ENCODE measurements at regions not wholly inside any gene's neighbourhood (a gene's known extent, or its start where the extent isn't known, plus 50 kb on each side); places are given as distances from the start of the nearest gene placed in this dataset.
"Not testable (repeated sequence)": the region's sequence is repeated elsewhere in the genome, so short reads cannot be mapped to it uniquely, and the experiment has no call there.

GRCh38 chr6:9136141-9136822, 700.9 kb upstream of the SLC35B3 start:
- no peak overlapping the region for H3K4me3 ChIP-seq
- no peak overlapping the region for H3K27ac ChIP-seq

GRCh38 chr6:9131616-9132015, 696.3 kb upstream of the SLC35B3 start:
- Histone ChIP-seq H3K4me1 (no peaks in the 10 kb centered on the region), H3K9me3 (no peaks in the 10 kb centered on the region), H3K27me3 (no peaks in the 10 kb centered on the region), H3K36me3 (no peaks in the 10 kb centered on the region), H3K27ac (no peak overlapping the region), H3K4me3 (no peak overlapping the region)
- TF ChIP-seq CTCF (IDR thresholded peaks at IDR 0.05) = no peak
- DNase-seq (ENCODE audit: low spot score) = no peak

More at GRCh38 chr6:9136141-9136822, 700.9 kb upstream of the SLC35B3 start:
- no peak for TF ChIP-seq CTCF (IDR thresholded peaks at IDR 0.05)
- no peak for DNase-seq (ENCODE audit: low spot score)
- Histone ChIP-seq H3K9me3 (no peaks in the 10 kb centered on the region), H3K27me3 (no peaks in the 10 kb centered on the region), H3K36me3 (no peaks in the 10 kb centered on the region), H3K4me1 (no peaks in the 10 kb centered on the region)

- DNase-seq (ENCODE audit: low spot score) = no peak
- no peak overlapping the region for H3K4me3 ChIP-seq
- H3K27me3 ChIP-seq = no peaks in the 10 kb centered on the region
- no peaks in the 10 kb centered on the region for H3K36me3 ChIP-seq
- H3K27ac ChIP-seq = no peak overlapping the region
- no peaks in the 10 kb centered on the region for H3K9me3 ChIP-seq
- H3K4me1 ChIP-seq = no peaks in the 10 kb centered on the region
- TF ChIP-seq CTCF (IDR thresholded peaks at IDR 0.05) = no peak
These were observed 695.9 kb upstream of the SLC35B3 start for GRCh38 chr6:9131201-9131600.

- Histone ChIP-seq H3K36me3 (no peaks in the 10 kb centered on the region), H3K4me3 (no peak overlapping the region), H3K9me3 (no peaks in the 10 kb centered on the region), H3K27ac (no peak overlapping the region), H3K27me3 (no peaks in the 10 kb centered on the region), H3K4me1 (no peaks in the 10 kb centered on the region)
- TF ChIP-seq CTCF (IDR thresholded peaks at IDR 0.05) = no peak
- DNase-seq (ENCODE audit: low spot score) = no peak
These were observed 693.6 kb upstream of the SLC35B3 start for GRCh38 chr6:9128970-9129369.

GRCh38 chr6:9126878-9127560, 691.7 kb upstream of the SLC35B3 start:
- DNase-seq (ENCODE audit: low spot score) = no peak

GRCh38 chr6:9126034-9126433, 690.7 kb upstream of the SLC35B3 start:
- H3K9me3 ChIP-seq; H3K36me3 ChIP-seq; H3K4me3 ChIP-seq; H3K4me1 ChIP-seq; H3K27ac ChIP-seq; DNase-seq (ENCODE audit: low spot score); H3K27me3 ChIP-seq: not testable (repeated sequence)

More at GRCh38 chr6:9126878-9127560, 691.7 kb upstream of the SLC35B3 start:
- H3K36me3 ChIP-seq = no peaks in the 10 kb centered on the region
- no peak overlapping the region for H3K4me3 ChIP-seq
- no peaks in the 10 kb centered on the region for H3K4me1 ChIP-seq
- H3K27me3 ChIP-seq = no peaks in the 10 kb centered on the region
- H3K9me3 ChIP-seq = no peaks in the 10 kb centered on the region
- H3K27ac ChIP-seq = no peak overlapping the region
- no peak for TF ChIP-seq CTCF (IDR thresholded peaks at IDR 0.05)
